ENCODE measurements at regions not wholly inside any gene's neighbourhood (a gene's known extent, or its start where the extent isn't known, plus 50 kb on each side); places are given as distances from the start of the nearest gene placed in this dataset.

- ChIA-PET POLR2A (no interaction called here), CTCF (no interaction called here)
- Mint-ChIP-seq H3K36me3 (ENCODE audit: insufficient read depth, unreplicated experiment) (no peaks in the 10 kb centered on the region), H3K4me1 (ENCODE audit: low read depth, unreplicated experiment) (peaks cover 7% of the 10 kb centered on the region), H3K4me3 (ENCODE audit: unreplicated experiment) (no peak overlapping the region), H3K27me3 (ENCODE audit: insufficient read depth, unreplicated experiment) (no peaks in the 10 kb centered on the region), H3K27ac (ENCODE audit: unreplicated experiment) (no peak overlapping the region), H3K9me3 (ENCODE audit: unreplicated experiment) (no peaks in the 10 kb centered on the region)
- no TSS peak for BruUV-seq (replicated peaks)
- TF ChIP-seq CTCF (IDR thresholded peaks at IDR 0.05; ENCODE audit: insufficient read depth in 1 of 2, low read depth in 1 of 2, low read length in 1 of 2, severe bottlenecking in 1 of 2, unreplicated experiment in 1 of 2), result no peak
- no peak for DNase-seq
- no peaks in the 10 kb centered on the region for H3K36me3 ChIP-seq (ENCODE audit: control insufficient read depth, insufficient read depth, low read length)
- no peaks in the 10 kb centered on the region; the same call in 1 of the 2 replicates for H3K4me1 ChIP-seq
- no peak overlapping the region for H3K4me3 ChIP-seq (ENCODE audit: low read depth, low read length)
- intact Hi-C loops (cut with micrococcal nuclease; ENCODE audit: unreplicated experiment), result no loop called here
- H3K9me3 ChIP-seq, result no peaks in the 10 kb centered on the region
- no peaks in the 10 kb centered on the region for H3K27me3 ChIP-seq (replicated peaks; ENCODE audit: control insufficient read depth, insufficient read depth, low read length)
Measured at GRCh38 chr14:85334316-85334715, 195.6 kb upstream of the FLRT2 start.

DNA sequence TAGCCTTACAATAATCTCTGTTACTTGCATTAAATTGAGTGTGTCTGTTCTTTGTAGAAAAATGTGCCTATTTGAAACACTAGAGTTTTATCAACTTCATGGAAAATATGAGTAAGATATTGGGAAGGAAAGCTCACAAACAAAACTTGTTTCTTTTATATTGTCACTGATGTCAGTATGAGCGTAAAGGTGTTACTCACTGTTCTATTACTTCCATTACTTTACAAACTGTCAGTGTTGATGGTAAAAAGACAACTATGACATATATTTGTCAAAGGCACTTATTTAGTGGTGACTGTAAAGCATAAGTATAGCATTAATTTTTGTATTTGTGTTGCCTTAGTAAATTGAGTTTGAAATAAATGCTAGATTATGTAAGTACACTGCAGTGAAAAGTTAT lies 193.7 kb upstream of the FLRT2 start:
- no peaks in the 10 kb centered on the region for H3K9me3 Mint-ChIP-seq (ENCODE audit: unreplicated experiment)
- H3K36me3 Mint-ChIP-seq (ENCODE audit: insufficient read depth, unreplicated experiment), result no peaks in the 10 kb centered on the region
- POLR2A ChIA-PET, result no interaction called here

DNA sequence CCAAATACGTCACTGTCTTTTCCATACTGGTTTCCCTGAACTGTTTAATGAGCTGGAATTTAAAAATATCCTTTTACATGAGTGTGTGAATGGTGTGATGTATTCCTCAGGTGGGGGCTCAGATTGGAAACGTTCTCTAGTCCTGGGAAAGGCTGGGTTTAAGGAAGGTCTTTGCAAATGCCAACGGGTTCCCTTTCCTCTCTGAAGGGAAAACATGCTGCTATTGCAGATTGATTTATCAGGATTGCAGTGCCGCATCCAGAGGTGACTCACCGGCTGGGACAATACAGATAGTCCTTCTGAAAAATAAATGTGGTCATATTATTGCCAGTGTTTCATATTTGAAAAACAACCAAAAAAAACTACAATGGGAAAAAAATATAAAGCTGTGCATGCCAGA lies 193.1 kb upstream of the FLRT2 start:
- CTCF ChIA-PET, result no interaction called here
- Histone ChIP-seq H3K36me3 (ENCODE audit: control insufficient read depth, insufficient read depth, low read length) (no peaks in the 10 kb centered on the region), H3K4me3 (ENCODE audit: low read depth, low read length) (no peak overlapping the region), H3K9me3 (no peaks in the 10 kb centered on the region), H3K27me3 (replicated peaks; ENCODE audit: control insufficient read depth, insufficient read depth, low read length) (no peaks in the 10 kb centered on the region), H3K4me1 (no peaks in the 10 kb centered on the region)
- H3K4me3 Mint-ChIP-seq (ENCODE audit: unreplicated experiment), result no peak overlapping the region
- no peaks in the 10 kb centered on the region for H3K36me3 Mint-ChIP-seq (ENCODE audit: insufficient read depth, unreplicated experiment)
- peaks cover 7% of the 10 kb centered on the region for H3K4me1 Mint-ChIP-seq (ENCODE audit: low read depth, unreplicated experiment)
- no peaks in the 10 kb centered on the region for H3K27me3 Mint-ChIP-seq (ENCODE audit: insufficient read depth, unreplicated experiment)
- no peak for DNase-seq
- H3K27ac Mint-ChIP-seq (ENCODE audit: unreplicated experiment), result no peak overlapping the region
- intact Hi-C loops (cut with micrococcal nuclease; ENCODE audit: unreplicated experiment), result no loop called here
- BruUV-seq (replicated peaks), result no TSS peak
- H3K9me3 Mint-ChIP-seq (ENCODE audit: unreplicated experiment), result no peaks in the 10 kb centered on the region
- no peak for TF ChIP-seq CTCF (IDR thresholded peaks at IDR 0.05; ENCODE audit: insufficient read depth in 1 of 2, low read depth in 1 of 2, low read length in 1 of 2, severe bottlenecking in 1 of 2, unreplicated experiment in 1 of 2)
- POLR2A ChIA-PET, result no interaction called here

More for the DNA sequence above, 193.7 kb upstream of the FLRT2 start:
- Histone ChIP-seq H3K4me3 (ENCODE audit: low read depth, low read length) (no peak overlapping the region), H3K4me1 (no peaks in the 10 kb centered on the region; the same call in 1 of the 2 replicates), H3K27me3 (replicated peaks; ENCODE audit: control insufficient read depth, insufficient read depth, low read length) (no peaks in the 10 kb centered on the region), H3K9me3 (no peaks in the 10 kb centered on the region), H3K36me3 (ENCODE audit: control insufficient read depth, insufficient read depth, low read length) (no peaks in the 10 kb centered on the region)
- Mint-ChIP-seq H3K4me1 (ENCODE audit: low read depth, unreplicated experiment) (peaks cover 7% of the 10 kb centered on the region), H3K27me3 (ENCODE audit: insufficient read depth, unreplicated experiment) (no peaks in the 10 kb centered on the region), H3K27ac (ENCODE audit: unreplicated experiment) (no peak overlapping the region), H3K4me3 (ENCODE audit: unreplicated experiment) (no peak overlapping the region)
- intact Hi-C loops (cut with micrococcal nuclease; ENCODE audit: unreplicated experiment), result no loop called here
- DNase-seq, result no peak
- CTCF ChIA-PET, result no interaction called here
- BruUV-seq (replicated peaks), result no TSS peak
- no peak for TF ChIP-seq CTCF (IDR thresholded peaks at IDR 0.05; ENCODE audit: insufficient read depth in 1 of 2, low read depth in 1 of 2, low read length in 1 of 2, severe bottlenecking in 1 of 2, unreplicated experiment in 1 of 2)

All from Caco-2 (cell line).